Gastroesophageal sphincter (tissue), 3 donors: ENCODE measurements at regions not wholly inside any gene's neighbourhood (a gene's known extent, or its start where the extent isn't known, plus 50 kb on each side); places are given as distances from the start of the nearest gene placed in this dataset.

Experiments
- CTCF ChIP-seq, 4 experiments: fragments of 200-600 bp in 2 of 4; fragments of 450-650 bp in 2 of 4; sonication (generic) in 1 of 4; IDR thresholded peaks; one replicate each; pipeline ENCODE4 v1.5.1; 2017 to 2019; ENCODE audit warnings: antibody characterized with exemption in 4 of 4, mild to moderate bottlenecking in 2 of 4, moderate library complexity in 2 of 4
- EP300 ChIP-seq: sonication (generic); formaldehyde crosslinking; IDR thresholded peaks from one replicate; pipeline ENCODE4 v1.6.1; 2017; ENCODE audit warnings: antibody characterized with exemption, mild to moderate bottlenecking
- POLR2A ChIP-seq, 2 donors: fragments of 450-650 bp; IDR thresholded peaks; one replicate each; pipeline ENCODE4 v1.6.1; 2017; ENCODE audit warnings: antibody characterized with exemption in 2 of 2, mild to moderate bottlenecking in 2 of 2, moderate library complexity in 1 of 2
- POLR2AphosphoS5 ChIP-seq: sonication (generic); formaldehyde crosslinking; IDR thresholded peaks from one replicate; pipeline ENCODE4 v1.6.1; 2017; ENCODE audit warnings: antibody characterized with exemption

GRCh38 chr15:38819387-38819950 is 254.9 kb upstream of the RASGRP1 start:
- no peak for TF ChIP-seq CTCF (IDR thresholded peaks at IDR 0.05)
- no peak for TF ChIP-seq POLR2A (IDR thresholded peaks at IDR 0.05)
- TF ChIP-seq POLR2AphosphoS5 = no peak
- no peak for TF ChIP-seq EP300
